ENCODE measurements at regions not wholly inside any gene's neighbourhood (a gene's known extent, or its start where the extent isn't known, plus 50 kb on each side); places are given as distances from the start of the nearest gene placed in this dataset.

DNA sequence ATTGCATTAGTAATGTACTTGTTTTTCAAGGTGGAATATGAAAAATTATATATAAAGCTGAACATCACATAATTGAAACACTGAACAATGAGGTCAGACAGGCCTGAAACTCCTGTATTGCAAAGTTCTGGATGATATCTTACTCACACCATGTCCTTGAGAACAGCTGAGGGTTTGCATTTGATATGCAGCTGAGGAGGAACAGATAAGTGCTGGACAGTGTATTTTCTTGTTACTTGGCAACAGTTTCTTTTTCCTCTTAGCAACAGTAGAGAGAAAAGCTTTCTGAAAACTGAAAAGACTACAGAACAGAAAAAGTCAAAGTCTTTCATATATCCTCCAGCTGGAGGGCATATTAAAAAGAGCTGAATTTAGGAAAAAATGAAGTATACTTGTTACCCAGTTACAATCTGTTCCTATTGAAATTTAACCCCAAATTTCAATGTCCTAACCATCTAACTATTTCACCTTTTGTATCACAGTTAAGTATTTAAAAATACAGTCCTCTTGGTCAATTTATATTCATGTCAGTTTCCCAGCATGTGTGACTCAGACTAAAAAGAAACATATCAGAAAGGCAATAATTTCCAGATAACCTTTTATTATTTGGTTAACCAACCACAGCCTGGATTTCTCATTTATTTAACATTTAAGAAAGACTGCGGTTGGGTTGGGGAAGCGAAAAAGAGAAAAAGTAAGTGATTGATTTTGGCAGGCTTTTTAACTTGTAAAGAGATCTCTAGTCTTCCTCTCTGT, 733.0 kb upstream of the DPPA4 start:
- DNase-seq (ENCODE audit: low spot score in 2 of 2), result no peak
- TF ChIP-seq, protein P1, sequence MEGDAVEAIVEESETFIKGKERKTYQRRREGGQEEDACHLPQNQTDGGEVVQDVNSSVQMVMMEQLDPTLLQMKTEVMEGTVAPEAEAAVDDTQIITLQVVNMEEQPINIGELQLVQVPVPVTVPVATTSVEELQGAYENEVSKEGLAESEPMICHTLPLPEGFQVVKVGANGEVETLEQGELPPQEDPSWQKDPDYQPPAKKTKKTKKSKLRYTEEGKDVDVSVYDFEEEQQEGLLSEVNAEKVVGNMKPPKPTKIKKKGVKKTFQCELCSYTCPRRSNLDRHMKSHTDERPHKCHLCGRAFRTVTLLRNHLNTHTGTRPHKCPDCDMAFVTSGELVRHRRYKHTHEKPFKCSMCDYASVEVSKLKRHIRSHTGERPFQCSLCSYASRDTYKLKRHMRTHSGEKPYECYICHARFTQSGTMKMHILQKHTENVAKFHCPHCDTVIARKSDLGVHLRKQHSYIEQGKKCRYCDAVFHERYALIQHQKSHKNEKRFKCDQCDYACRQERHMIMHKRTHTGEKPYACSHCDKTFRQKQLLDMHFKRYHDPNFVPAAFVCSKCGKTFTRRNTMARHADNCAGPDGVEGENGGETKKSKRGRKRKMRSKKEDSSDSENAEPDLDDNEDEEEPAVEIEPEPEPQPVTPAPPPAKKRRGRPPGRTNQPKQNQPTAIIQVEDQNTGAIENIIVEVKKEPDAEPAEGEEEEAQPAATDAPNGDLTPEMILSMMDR (IDR thresholded peaks at IDR 0.05), result no peak
- H3K4me1 ChIP-seq, result no peaks in the 10 kb centered on the region
- no peaks in the 10 kb centered on the region for H3K36me3 ChIP-seq
- H3K4me3 ChIP-seq, result no peak overlapping the region
- intact Hi-C loops (cut with DNase I), result no loop called here
- no peaks in the 10 kb centered on the region for H3K9me3 ChIP-seq
- no peaks in the 10 kb centered on the region for H3K27me3 ChIP-seq
- no peak overlapping the region for H3K27ac ChIP-seq

DNA sequence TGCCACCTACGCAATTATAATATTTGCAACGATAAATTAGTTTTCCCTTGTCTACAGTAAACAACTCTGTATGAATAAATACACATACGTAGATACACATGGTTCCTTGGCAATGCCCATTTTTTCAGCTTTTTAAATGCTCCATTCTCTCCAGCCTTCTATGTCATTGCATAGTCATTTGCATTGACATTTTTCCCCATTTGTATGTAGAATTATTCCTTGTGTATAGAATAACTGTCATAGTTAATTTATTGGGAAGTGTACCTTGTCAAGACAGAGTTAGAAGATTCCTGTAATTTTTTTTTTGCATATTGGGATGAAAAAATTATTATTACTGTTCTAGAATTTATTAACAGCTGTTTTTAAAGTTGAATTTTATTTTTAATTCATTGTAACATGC, 736.7 kb upstream of the DPPA4 start:
- DNase-seq (ENCODE audit: low spot score in 2 of 2), result no peak
- Histone ChIP-seq H3K4me3 (no peak overlapping the region), H3K27ac (no peak overlapping the region), H3K9me3 (no peaks in the 10 kb centered on the region), H3K27me3 (no peaks in the 10 kb centered on the region), H3K4me1 (no peaks in the 10 kb centered on the region), H3K36me3 (no peaks in the 10 kb centered on the region)
- intact Hi-C loops (cut with DNase I), result no loop called here
- TF ChIP-seq, protein P1 (IDR thresholded peaks at IDR 0.05), result no peak

DNA sequence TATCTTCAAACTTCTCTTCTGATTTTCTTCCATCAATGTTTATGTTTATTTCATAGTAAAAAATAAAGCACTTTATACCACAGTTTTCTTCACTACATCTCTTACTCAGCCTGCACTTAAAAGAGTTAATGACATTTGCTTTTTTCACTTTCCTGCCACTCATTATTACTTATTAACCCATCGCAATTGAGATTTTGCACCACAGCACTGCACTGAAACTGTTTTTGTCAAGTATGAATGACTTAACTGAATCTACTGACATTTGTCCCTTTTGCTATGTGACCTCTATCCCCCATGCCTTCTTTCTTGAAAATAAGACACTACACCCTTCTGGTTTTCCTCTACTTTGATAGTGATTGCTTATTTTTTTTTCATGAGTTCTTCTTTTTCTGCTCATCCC, 739.7 kb upstream of the DPPA4 start:
- Histone ChIP-seq H3K27ac (no peak overlapping the region), H3K4me3 (no peak overlapping the region), H3K36me3 (no peaks in the 10 kb centered on the region), H3K27me3 (no peaks in the 10 kb centered on the region), H3K4me1 (no peaks in the 10 kb centered on the region), H3K9me3 (no peaks in the 10 kb centered on the region)
- no peak for DNase-seq (ENCODE audit: low spot score in 2 of 2)
- TF ChIP-seq, protein P1 (IDR thresholded peaks at IDR 0.05), result no peak
- intact Hi-C loops (cut with DNase I), result no loop called here

DNA sequence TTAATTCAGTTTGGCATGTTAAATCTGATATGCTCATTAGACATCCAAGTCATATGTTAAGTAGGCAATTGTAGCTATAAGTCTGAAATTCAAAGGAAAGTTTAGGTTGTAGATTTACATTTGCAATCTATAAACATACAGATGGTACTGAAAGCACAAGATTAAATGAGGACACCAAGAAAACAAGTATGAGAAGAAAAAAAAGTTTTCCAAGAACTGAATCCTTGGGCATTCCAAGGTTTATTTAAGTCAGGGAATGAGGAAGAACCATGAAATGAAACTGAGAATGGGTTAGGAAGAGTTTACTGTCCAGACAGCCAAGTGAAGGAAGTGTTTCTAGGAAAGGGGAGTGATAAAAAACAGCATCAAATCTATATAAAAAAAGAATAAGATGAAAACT, 756.1 kb upstream of the DPPA4 start:
- intact Hi-C loops (cut with DNase I), result no loop called here
- H3K9me3 ChIP-seq, result no peaks in the 10 kb centered on the region
- TF ChIP-seq, protein P1 (IDR thresholded peaks at IDR 0.05), result no peak
- peak overlapping the region; percentile 37 to 38 for H3K27ac ChIP-seq
- H3K4me1 ChIP-seq, result peaks cover 0 to 2% of the 10 kb centered on the region in 2 donors
- DNase-seq (ENCODE audit: low spot score in 2 of 2), result no peak
- H3K4me3 ChIP-seq, result no peak overlapping the region
- no peaks in the 10 kb centered on the region for H3K27me3 ChIP-seq
- no peaks in the 10 kb centered on the region for H3K36me3 ChIP-seq

DNA sequence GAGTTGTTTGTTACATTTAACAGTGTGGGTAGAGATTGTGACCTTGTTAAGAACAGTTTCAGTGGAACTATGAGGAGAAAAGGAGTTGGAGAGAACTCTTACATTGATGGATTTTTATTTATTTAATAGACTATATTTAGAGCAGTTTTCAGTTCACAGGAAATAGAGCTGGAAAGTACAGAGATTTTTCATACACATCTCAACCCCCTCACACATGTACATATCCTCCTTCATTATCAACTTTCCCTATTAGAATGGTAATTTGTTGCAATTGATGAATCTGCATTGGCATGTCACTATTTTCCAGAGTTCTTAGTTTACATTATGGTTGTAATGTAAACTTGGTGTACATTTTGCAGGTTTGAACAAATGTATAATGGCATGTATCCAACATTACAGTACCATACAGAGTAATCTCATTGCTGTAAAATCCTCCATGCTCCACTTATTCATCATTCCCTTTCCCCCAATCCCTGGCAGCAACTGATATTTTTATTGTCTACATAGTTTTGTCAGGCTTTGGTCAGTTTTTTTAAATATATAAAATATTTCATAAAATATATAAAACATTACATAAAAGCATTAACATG, 756.6 kb upstream of the DPPA4 start:
- Histone ChIP-seq H3K4me1 (peaks cover 0 to 2% of the 10 kb centered on the region in 2 donors), H3K36me3 (no peaks in the 10 kb centered on the region), H3K27ac (peak overlapping the region; percentile 37 to 38), H3K27me3 (no peaks in the 10 kb centered on the region), H3K9me3 (no peaks in the 10 kb centered on the region), H3K4me3 (no peak overlapping the region)
- no peak for DNase-seq (ENCODE audit: low spot score in 2 of 2)
- TF ChIP-seq, protein P1 (IDR thresholded peaks at IDR 0.05), result no peak
- intact Hi-C loops (cut with DNase I), result no loop called here
